H4 (cell line): ENCODE measurements at regions not wholly inside any gene's neighbourhood (a gene's known extent, or its start where the extent isn't known, plus 50 kb on each side); places are given as distances from the start of the nearest gene placed in this dataset.

Experiments used
- DNase-seq: peaks from one replicate; pipeline ENCODE4 v3.0.0-alpha.2; 2015; ENCODE audit warnings: low spot score

GRCh38 chr2:180739070-180739469 lies 241.3 kb upstream of the UBE2E3 start:
- no peak for DNase-seq

GRCh38 chr2:180735799-180736198 lies 244.6 kb upstream of the UBE2E3 start:
- no peak for DNase-seq

- no peak for DNase-seq
Observed at GRCh38 chr2:180734382-180734781, 246.0 kb upstream of the UBE2E3 start.

GRCh38 chr2:180733330-180733729 lies 247.1 kb upstream of the UBE2E3 start:
- DNase-seq, result no peak

- no peak for DNase-seq
Observed at GRCh38 chr2:180732337-180732736, 248.1 kb upstream of the UBE2E3 start.

GRCh38 chr2:180730976-180731375 lies 249.4 kb upstream of the UBE2E3 start:
- no peak for DNase-seq

- peak; percentile 72 for DNase-seq
Observed at GRCh38 chr2:180728928-180729559, 251.4 kb upstream of the UBE2E3 start.

GRCh38 chr2:180723712-180724111 lies 256.7 kb upstream of the UBE2E3 start:
- no peak for DNase-seq

GRCh38 chr2:180722551-180723239 lies 257.7 kb upstream of the UBE2E3 start:
- DNase-seq, result no peak

GRCh38 chr2:180720829-180721228 lies 259.6 kb upstream of the UBE2E3 start:
- DNase-seq, result no peak

- no peak for DNase-seq
Observed at GRCh38 chr2:180717588-180717987, 262.8 kb upstream of the UBE2E3 start.

GRCh38 chr2:180716186-180717180 lies 263.9 kb upstream of the UBE2E3 start:
- DNase-seq, result no peak

GRCh38 chr2:180715044-180715443 lies 265.4 kb upstream of the UBE2E3 start:
- no peak for DNase-seq

- DNase-seq, result no peak
Observed at GRCh38 chr2:180709392-180710145, 270.8 kb upstream of the UBE2E3 start.

GRCh38 chr2:180707884-180708205 lies 272.6 kb upstream of the UBE2E3 start:
- DNase-seq, result peak; percentile 87

GRCh38 chr2:180707175-180707883 lies 273.1 kb upstream of the UBE2E3 start:
- DNase-seq, result no peak

- DNase-seq, result no peak
Observed at GRCh38 chr2:180706694-180707093, 273.7 kb upstream of the UBE2E3 start.

- no peak for DNase-seq
Observed at GRCh38 chr2:180705551-180705950, 274.9 kb upstream of the UBE2E3 start.

GRCh38 chr2:180705122-180705521 lies 275.3 kb upstream of the UBE2E3 start:
- DNase-seq, result no peak

- DNase-seq, result no peak
Observed at GRCh38 chr2:180699657-180700361, 280.6 kb upstream of the UBE2E3 start.

- DNase-seq, result no peak
Observed at GRCh38 chr2:180698668-180699067, 281.7 kb upstream of the UBE2E3 start.
